Embryonic facial prominence (tissue), 1 donor: ENCODE measurements at regions not wholly inside any gene's neighbourhood (a gene's known extent, or its start where the extent isn't known, plus 50 kb on each side); places are given as distances from the start of the nearest gene placed in this dataset.
"Not testable (repeated sequence)": the region's sequence is repeated elsewhere in the genome, so short reads cannot be mapped to it uniquely, and the experiment has no call there.

Source experiments
- DNase-seq: peaks from one replicate; pipeline ENCODE4 v3.0.0-alpha.2; 2016; ENCODE audit errors: extremely low spot score

DNA sequence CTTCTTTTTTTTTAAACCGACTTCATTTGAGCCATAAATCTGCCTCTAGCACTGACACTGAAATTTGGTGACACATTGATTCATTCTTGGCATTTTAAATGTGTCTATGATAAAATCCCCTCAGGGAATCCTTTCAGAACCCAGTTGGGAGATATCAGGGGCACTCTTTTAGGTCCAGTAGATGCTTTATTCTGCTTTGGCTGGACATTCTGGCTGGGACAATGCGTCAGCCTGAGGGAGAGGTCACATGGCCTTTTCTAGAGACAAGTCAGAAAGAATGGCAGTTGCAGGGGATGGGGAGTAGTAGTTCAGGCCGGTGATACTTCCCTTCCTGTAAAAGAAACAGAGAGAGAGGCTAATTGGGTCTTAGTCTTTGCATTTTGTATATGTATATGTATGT lies 63.1 kb downstream of the TRIM43 start:
- not testable (repeated sequence) for DNase-seq

DNA sequence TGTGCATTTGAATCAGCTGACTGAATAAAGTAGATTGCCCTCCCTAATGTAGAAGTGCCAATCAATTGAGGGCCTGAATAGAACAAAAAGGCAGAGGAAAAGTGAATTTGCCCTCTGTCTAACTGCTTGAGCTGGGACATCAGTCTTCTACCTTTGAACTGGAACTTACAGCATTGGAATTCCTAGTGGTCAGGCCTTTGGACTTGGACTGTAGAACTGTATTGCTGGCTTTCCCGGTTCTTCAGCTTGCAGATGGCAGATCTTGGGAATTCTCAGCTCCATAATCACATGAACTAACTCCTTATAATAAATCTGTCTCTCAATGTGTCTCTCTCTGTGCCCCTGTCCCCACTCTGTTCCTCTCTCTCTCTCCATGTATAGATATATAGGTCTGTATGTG lies 64.8 kb downstream of the TRIM43 start:
- not testable (repeated sequence) for DNase-seq

DNA sequence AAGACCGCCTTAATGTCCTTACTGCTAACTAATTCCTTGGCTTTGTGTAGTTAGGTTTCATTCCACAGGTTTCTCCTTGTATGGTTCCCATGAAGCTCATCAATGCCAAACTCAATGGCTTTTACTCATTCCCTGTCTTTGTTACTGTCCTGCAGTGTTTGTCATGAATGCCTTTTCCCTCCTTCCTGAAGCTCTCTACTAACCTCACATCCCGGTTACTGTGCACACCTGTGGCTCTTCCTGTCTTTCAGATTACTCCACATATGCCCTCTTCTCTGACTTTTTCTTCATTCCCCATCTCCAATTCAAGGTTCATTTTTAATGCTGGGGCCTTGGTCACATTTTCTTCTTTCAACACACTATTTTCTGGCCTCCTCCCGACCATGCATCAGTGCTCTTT lies 66.1 kb downstream of the TRIM43 start:
- not testable (repeated sequence) for DNase-seq

DNA sequence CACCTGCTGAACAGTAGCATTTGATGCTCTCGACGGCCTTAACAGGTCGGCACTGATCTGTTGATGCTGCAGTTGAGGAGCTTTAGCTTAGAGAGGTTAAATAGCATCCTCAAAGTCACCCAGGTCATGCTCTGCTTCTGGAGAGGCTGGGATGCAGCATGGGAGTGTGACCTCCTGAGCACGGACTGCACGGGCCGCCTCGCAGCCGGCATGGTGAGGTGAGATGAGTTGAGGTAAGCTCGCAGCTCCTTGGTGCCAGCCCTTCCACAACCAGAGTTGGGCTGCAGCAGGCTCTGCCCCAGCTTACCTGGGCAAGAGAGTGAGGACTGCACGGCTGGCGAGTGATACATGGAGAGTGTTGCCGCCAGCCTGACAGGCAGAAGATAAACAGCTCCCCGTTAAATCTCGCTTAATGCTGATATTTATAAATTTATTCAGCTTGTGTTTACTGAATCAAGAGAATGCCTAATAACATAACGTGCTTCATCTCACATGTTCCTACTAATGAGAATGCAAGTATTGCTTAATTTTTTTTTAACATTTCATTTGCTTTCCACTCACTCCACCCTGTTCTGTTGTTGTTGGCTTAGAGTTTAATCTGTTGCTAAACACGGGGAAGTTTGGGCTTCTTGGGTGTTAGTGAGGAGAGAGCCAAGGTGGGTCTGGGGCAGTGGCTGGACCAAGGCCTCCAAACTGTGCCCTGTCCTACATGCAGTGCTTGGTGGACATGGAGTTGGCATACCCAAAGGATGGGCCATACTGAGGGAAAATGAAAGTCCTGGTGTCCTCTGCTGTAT lies 69.2 kb downstream of the TRIM43 start:
- not testable (repeated sequence) for DNase-seq

DNA sequence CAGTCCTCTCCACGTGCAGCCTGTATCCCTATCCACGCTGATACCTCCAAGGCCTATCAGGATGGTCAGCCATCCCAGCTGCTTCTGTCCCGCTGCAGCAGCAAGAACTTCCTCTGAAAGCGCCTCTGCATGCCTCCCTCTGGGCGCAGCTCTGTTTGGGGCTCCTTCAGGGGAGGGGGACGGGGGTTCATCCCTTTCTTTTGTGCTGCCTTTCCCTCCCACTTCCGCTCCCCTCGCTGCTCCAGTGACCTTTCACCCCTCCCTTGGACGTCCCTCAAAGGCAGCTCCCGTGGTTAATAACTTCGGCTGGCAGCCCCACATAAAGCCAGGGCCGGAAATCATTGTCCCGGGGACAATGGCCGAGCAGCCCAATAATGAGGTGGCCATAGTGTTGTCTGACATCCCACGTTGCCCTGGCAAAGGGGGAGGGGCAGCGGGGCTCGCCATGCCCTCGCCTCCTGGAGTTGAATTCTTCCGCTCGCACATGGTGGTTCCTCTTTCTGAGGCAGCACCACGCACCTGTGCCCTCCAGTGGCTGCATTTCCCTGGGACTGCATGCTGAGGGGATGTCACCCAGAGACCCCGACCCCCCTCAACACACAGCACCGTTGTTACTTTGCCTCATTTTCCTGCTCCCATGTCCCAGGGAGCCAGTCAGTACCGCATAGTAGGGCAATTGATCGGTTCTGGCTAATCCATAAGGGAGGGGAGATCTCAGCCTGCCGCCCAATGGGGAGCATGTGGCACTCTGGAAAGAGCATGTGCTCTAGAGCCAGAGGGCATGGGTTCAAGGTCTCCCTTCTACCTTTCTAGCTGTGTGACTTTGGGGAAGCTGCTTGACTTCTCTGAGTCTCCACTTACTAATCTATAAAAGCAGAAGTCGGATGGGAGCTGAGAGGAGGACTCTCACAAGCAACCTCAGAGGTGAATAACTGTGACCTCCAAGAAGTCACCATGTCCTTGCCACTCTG lies 72.0 kb downstream of the TRIM43 start:
- DNase-seq, result not testable (repeated sequence)

DNA sequence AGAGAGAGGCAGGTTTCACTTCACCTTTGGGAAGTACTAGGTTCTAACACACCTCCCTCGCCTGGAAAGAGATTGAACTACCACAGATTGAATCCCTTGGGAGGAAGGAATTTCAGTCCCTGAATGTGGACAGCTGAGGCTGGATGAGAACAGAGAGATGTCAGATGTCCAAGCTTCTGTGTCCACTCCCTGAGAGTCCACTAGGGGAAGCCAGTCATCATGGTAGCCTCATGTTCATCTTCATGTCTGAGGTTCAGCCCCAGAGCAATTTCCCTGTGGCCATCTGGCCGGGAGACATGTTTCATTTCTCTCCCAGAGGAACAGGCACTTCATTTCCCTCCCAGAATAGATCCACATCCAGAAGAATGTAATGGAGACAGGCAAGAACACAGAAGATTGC lies 74.8 kb downstream of the TRIM43 start:
- not testable (repeated sequence) for DNase-seq

DNA sequence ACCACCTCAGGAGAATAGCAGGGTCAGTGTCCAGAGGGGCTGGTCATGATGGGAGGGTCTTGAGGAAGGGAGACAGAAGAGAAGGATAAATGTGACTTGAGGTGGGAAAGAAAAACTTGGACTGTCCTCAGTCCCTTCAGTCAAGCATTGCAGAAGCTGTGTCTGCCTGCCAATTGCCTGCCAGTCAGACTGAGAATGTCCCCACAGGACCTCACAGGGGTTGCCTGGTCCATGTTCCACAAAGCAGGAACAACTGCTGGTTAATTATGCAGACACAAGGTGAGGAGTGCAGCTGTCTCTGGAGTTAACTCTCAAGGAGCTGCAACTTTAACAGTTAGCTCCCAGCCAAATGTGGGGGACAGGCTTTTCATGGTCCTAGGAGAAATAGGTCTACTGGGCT lies 75.7 kb downstream of the TRIM43 start:
- no peak for DNase-seq

DNA sequence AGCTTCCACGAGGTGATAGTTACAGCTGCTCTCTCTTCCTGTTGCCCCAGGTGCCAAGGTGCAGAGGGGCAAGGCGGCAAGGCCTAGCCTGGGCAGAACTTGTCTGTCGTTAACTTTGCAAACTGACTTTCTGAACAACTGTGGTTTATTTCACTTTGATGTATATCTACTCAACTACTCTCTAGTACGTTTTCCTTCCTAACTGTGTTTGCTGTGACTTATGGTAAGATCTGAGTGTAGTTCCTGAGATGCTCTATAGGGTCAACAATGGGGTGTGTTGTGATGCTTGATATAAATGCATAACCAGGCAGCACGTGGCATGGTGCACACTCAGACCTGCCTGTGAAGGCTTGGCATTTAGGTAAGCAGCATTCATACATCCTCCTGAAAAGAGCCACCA lies 77.1 kb downstream of the TRIM43 start:
- DNase-seq, result not testable (repeated sequence)

DNA sequence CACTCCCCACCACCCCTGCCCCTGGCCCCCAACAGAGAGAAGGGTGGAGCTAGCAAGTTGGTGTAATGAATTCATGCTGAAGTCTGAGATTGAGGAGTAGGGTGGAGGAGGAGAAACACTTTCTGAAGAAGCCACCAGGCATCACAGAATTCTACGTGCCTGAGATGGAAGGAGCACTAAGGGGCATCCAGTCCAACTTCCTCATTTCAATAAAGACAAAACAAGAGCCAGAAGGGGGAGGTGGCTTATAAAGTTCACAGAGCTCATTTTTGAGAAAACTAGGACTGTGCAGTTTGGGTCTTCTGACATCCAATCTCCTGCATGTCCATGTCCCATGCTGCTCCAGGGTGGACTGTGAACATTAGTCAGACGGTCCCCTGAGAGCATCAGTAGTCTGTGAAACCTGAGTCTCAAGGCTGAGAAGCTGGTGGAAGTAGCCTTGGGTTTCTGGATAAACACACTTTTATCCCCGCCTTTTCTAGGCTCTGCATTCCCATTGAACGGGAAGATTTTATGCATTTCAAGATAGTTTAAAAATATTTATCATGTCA lies 77.7 kb downstream of the TRIM43 start:
- no peak for DNase-seq

DNA sequence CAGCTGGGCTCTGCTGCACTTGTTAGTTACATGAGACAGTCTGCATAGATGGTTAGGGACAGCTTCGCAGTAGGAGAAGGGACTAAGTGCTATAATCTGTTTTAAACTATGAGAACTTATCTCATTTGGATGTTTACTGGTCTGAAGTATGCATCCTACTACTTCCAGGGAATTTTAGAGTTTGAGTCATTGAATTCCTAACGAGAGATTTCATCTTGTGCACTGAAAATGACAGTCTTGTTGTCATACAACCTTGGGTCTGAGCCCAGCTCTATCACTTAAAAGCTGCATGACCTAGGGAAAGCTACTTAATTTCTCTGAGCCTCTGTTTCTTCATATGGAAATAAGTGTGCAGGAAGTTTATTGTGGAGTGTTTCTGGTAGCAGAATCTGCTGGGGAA lies 78.4 kb downstream of the TRIM43 start:
- DNase-seq, result no peak

DNA sequence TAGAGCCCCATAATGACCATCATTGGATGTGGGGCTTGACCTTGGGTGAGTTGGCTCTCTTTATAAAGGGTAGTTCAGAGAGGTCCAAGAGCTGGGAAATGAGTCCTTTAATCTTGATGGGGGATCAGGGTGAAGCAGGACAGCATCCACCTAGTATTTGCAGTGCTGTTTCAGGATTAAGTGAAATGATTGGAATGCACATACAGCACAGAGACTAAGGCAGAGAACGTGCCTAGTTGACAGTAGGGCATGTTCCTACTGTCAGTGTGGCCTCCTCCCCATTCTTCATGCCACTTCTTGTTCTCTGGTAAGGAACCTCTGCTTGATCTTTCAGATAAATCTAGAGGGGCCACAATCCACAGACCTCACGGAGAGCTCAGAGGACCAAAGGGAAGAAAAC lies 78.9 kb downstream of the TRIM43 start:
- no peak for DNase-seq

DNA sequence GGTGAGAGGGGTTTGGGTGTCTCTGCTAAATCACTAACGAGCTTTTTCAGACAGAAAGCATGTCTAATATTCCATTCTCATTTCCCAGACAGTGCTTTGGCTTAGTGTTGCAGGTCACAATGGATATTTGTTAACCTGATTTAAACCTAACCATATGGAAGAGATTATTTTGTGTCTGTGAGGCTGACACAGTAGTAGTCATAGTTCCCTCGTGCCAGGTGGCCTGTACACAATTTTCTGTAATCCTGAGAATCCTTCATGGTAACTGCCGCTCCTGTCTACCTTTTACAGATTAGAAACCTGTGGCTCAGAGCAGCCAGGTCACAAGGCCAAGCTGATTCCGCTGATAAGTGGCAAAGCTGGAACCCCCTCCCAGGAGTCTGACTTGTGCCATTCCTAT lies 79.4 kb downstream of the TRIM43 start:
- DNase-seq, result not testable (repeated sequence)

DNA sequence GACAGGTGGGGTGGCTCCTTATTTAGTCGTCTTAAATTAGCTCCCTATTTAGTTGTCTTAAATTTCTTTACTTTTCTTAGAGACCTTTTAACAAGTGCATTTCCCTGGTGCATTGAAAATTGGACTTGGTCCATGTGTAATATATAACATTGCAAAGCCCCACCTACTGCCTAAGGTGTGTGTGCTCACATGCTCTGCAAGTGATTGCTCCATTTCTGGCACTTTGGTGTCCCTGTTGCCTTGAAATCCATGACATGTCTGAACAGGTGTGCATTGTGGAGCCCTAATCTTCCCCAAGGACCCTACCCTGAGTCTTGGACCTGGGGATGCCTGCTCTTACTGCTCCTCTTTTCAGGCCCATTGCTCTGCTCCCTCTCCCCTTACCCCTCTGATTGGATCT lies 80.2 kb downstream of the TRIM43 start:
- not testable (repeated sequence) for DNase-seq

DNA sequence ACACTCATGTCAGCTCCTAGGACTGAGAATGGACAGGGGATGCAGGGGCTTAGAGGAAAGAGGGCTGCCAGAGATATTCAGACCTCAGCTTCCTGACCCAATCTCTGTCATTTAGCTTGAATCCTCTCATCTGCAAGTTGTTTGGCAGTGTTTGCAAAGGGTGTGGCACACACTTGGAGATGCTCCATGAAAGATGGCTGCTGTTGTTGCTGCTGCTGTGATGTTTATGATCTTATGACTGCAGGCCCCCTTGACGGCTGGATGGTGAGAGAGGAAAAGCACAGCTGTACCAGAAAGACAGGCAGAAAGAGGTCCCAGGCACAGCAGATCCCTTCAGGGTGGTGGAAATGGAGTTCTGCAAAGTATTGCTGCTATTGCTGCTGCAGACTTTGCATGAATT lies 80.7 kb downstream of the TRIM43 start:
- not testable (repeated sequence) for DNase-seq

DNA sequence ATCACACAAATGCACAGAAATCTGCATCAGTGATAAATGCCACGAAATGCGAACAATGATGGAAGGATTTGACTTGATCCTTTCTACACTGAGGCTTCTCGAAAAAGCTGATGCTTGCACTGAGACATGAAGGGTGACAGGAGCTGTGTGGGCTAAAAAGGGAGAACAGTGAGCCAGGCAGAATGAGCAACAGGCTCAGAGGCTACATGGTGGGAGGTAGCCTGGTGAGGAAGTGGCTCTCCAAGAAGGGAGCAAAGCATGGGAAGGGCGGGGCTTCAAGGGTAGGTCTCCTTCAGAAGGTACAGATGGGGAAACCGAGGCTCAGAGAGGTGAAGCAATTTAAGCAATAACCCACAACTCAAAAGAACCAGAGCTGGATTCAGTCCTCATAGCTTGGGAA lies 82.4 kb downstream of the TRIM43 start:
- no peak for DNase-seq

DNA sequence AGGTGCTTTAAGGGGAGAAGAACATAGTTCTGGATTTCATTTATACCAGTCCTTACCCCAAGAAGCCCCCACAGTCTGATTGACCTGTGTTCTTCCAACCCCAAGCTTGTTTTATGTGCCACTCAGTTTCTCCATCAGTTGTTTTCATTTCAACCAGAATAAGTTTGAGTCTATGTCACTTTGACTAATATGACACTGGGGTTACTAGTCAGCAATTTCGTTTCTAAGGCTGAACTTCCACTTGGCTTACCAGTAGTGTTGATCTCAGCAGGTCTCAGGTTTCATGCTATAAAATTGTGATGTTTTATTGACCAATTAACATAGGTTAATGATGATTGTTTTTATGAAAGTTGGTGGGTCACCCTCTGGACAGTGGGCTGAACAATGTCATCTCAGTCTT lies 84.8 kb downstream of the TRIM43 start:
- not testable (repeated sequence) for DNase-seq

DNA sequence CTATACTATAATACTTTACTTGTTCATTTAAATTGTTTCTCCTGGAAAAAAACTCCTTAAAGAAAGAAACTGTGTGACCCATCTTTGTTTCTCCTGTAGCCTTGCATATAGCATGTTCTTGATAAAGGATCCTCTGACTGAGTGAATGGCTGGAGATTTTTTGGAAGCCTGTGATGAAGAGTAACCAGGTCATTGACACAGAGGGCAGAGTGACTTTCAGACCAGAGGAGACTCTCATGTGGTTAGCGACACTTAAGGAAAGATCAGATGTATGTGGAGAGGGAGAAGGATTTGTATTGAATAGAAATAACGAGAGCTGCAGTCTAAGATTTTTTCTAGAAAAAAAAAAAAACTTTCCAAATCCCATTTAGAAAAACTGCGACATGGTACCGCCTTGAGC lies 85.5 kb downstream of the TRIM43 start:
- no peak for DNase-seq

DNA sequence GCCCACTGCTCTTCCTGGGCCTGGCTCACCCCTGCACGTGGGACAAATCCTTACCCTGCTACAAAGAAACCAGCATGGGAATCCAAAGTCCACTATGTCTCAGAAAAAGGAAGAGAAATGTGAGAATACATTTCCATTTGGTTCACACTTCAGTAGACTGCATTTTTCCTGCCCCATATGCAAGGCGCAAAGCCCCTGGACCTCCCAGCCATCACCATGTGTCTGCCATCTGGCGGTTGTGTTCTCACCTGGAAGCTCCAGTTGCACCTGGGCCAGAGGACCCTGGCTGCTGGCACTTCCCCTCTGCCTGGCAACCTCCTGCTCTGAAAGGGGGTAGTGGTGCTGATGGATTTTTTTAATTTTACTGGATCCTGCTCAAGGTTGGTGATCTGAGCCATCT lies 86.0 kb downstream of the TRIM43 start:
- not testable (repeated sequence) for DNase-seq

DNA sequence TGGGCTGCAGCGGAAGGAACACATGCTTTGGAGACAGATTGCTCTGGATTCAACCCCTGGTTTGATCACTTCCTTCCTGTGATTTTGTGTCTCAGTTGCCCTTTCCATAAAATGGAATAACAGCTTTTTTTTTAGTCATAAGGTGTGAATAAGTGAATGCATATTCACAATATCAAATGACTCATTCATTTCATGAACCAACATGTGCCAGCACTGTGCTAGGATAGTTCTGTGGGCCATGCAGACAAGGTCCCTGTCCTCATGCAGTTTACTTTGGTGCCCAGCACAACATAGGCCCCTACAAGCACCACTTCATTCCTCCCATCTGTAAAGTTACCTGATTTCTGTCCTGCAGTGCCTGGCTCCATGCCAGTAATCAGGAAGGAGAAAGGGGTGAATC lies 89.4 kb downstream of the TRIM43 start:
- not testable (repeated sequence) for DNase-seq

DNA sequence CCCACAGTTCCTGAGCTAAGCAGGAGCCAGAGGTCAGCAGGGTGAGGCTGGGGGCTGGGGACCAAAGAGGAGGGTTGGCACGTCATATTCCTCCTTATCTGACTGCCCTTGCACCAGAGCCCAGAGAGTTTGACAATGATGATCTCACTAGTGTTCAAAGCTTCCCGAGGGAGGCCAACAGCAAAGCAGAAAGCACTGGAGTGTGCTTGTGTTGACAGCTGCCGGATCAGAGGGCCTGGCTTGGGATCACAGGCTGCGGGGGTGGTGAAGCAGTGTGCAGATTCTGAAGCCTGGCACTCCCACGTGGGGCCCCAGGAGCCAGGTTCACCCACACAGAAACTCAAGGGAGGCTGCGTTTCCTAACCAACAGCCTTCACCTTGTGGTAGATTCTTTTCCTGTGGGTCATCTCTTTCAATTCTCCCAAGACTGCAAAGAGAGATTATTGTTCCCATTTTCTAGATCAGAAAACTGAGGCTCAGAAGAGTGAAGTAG lies 89.8 kb downstream of the TRIM43 start:
- DNase-seq, result not testable (repeated sequence)

DNA sequence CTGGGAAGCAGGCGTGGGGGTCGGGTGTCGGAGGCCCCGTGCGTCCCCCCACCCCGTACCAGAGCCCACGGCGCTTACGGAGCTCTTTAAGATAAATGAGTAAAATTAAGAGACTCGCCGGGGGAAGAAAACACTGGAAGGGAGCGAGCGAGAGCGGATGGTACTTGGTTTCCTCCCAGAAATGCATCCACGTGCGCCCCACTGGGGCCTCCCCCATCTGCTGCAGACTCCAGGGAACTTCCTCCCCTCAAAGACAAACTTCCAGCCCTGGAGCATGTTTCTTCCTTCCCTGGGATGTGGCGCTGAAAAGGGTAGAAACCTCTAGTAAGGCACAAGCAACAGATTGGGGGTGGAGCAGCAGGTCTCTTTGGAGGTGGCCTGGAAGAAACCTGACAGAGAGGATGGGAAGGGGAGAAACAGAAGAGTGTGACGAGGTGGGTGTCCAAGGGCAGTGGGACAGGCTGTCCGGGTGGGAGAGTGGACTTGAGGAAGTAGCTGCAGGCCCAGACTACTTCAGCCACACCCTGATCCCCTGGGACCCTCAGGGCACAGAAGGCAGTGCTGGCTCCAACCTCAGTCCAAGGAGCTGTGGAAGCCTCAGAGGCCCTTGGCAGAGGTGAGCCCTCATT lies 91.2 kb downstream of the TRIM43 start:
- not testable (repeated sequence) for DNase-seq

DNA sequence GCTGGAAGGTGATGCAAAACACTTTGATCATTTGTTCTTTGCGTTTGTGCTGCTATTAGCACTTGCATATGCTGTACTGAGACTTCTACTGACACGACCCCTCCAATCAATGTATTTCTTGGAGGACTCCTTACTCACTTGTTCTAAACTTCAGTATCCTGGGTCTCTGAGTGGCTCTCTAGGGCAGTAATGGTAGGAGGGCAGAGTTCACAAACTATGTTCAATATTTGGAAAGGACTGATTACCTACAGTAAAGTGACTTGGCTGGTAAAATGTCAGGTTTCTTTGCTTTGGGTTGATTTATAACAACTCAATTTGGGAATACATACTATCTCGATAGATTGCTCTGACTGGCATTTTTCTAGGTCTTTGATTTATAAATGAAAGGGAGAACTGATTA lies 93.7 kb downstream of the TRIM43 start:
- DNase-seq, result no peak
